DOHH2 (cell line): ENCODE measurements at regions not wholly inside any gene's neighbourhood (a gene's known extent, or its start where the extent isn't known, plus 50 kb on each side); places are given as distances from the start of the nearest gene placed in this dataset.

Experiments used
- H3F3A ChIP-seq: fragments of 200-600 bp; sonication (generic), shearing (Covaris generic); 2 replicates; pipeline ENCODE4 v1.6.0; 2016; ENCODE audit warnings: antibody characterized with exemption, mild to moderate bottlenecking; ENCODE audit not compliant: control insufficient read depth, insufficient read depth
- H3K27ac ChIP-seq: fragments of 200-600 bp; sonication (generic); 2 replicates; pipeline ENCODE4 v1.5.1; 2014; ENCODE audit warnings: low read depth, mild to moderate bottlenecking, low read length, moderate library complexity
- H3K27me3 ChIP-seq: fragments of 200-600 bp; sonication (generic); 2 replicates; pipeline ENCODE4 v1.6.1; 2014; ENCODE audit warnings: mild to moderate bottlenecking, low read length, mixed read lengths; ENCODE audit not compliant: control insufficient read depth
- H3K36me3 ChIP-seq: fragments of 200-600 bp; sonication (generic); 2 replicates; pipeline ENCODE4 v1.6.1; 2014; ENCODE audit warnings: mild to moderate bottlenecking, low read length, moderate library complexity, mixed read lengths; ENCODE audit not compliant: control insufficient read depth
- H3K4me1 ChIP-seq: fragments of 200-600 bp; sonication (generic); 2 replicates; pipeline ENCODE4 v1.6.1; 2014; ENCODE audit warnings: mild to moderate bottlenecking, low read length, mixed read lengths; ENCODE audit not compliant: control insufficient read depth
- H3K4me2 ChIP-seq: fragments of 200-600 bp; sonication (generic); 2 replicates; pipeline ENCODE4 v1.6.0; 2014; ENCODE audit warnings: mild to moderate bottlenecking, low read length, moderate library complexity
- H3K4me3 ChIP-seq: fragments of 200-600 bp; sonication (generic); 2 replicates; pipeline ENCODE4 v1.5.1; 2014; ENCODE audit warnings: mild to moderate bottlenecking, low read length, mixed read lengths
- H3K79me2 ChIP-seq: fragments of 200-600 bp; sonication (generic); 2 replicates; pipeline ENCODE4 v1.6.1; 2014; ENCODE audit warnings: mild to moderate bottlenecking, low read length, mixed read lengths; ENCODE audit not compliant: control insufficient read depth
- H3K9me2 ChIP-seq: fragments of 200-600 bp; sonication (generic); replicated peaks from 2 replicates; pipeline ENCODE4 v1.6.1; 2014; ENCODE audit warnings: mild to moderate bottlenecking, low read length, mixed read lengths; ENCODE audit not compliant: control insufficient read depth
- H3K9me3 ChIP-seq: fragments of 200-600 bp; sonication (generic); 2 replicates; pipeline ENCODE4 v1.6.1; 2014; ENCODE audit warnings: antibody characterized with exemption, low read length, mixed read lengths; ENCODE audit not compliant: control insufficient read depth, insufficient read depth
- H4K20me1 ChIP-seq: fragments of 200-600 bp; sonication (generic); 2 replicates; pipeline ENCODE4 v1.6.0; 2014; ENCODE audit warnings: low read depth, mild to moderate bottlenecking, antibody characterized with exemption, low read length, moderate library complexity; ENCODE audit not compliant: control insufficient read depth, insufficient read depth
- CTCF ChIP-seq: fragments of 200-600 bp; sonication (generic); IDR thresholded peaks from one replicate; pipeline ENCODE4 v1.5.1; 2014; ENCODE audit warnings: antibody characterized with exemption, mild to moderate bottlenecking, low read depth, low read length; ENCODE audit not compliant: poor library complexity, severe bottlenecking
- EZH2phosphoT487 ChIP-seq: fragments of 200-600 bp; sonication (generic); IDR thresholded peaks from 2 replicates; pipeline ENCODE4 v1.6.1; 2017; ENCODE audit warnings: borderline replicate concordance, mild to moderate bottlenecking, antibody characterized with exemption, low read length, moderate library complexity, mixed read lengths

- Histone ChIP-seq H3K79me2 (no peaks in the 10 kb centered on the region), H3K36me3 (no peaks in the 10 kb centered on the region), H3F3A (no peaks in the 10 kb centered on the region), H3K27ac (no peak overlapping the region), H4K20me1 (no peaks in the 10 kb centered on the region), H3K4me3 (no peak overlapping the region), H3K4me1 (no peaks in the 10 kb centered on the region), H3K27me3 (peaks cover 38% of the 10 kb centered on the region), H3K9me3 (no peaks in the 10 kb centered on the region), H3K9me2 (no peaks in the 10 kb centered on the region), H3K4me2 (no peak overlapping the region)
- TF ChIP-seq CTCF (no peak), EZH2phosphoT487 (no peak)
These were observed 111.8 kb upstream of the SMIM23 start for GRCh38 chr5:171673840-171674239.

DNA sequence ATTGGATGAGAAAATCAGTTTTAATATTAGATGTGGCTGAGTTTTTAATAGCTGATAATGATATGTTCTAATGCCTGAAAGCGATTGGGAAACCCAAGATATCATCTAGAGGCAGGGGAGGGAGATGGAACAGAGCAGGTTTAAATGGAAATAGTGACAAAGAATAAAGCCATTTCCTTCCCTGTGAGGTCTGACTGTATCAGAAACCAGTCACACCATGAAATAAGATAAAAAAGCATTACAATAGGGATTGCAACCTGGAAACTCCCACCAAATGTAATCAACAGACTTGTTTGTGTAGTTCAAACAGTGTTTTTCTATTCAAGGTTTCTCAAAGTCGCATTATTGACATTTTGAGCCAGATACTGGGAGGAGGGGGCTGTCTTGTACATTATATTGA lies 110.1 kb upstream of the SMIM23 start:
- H3K4me3 ChIP-seq = no peak overlapping the region
- no peaks in the 10 kb centered on the region for H3K36me3 ChIP-seq
- no peak overlapping the region for H3K4me2 ChIP-seq
- TF ChIP-seq EZH2phosphoT487 (no peak), CTCF (no peak)
- no peaks in the 10 kb centered on the region for H3K4me1 ChIP-seq
- H3K9me2 ChIP-seq = no peaks in the 10 kb centered on the region
- H3K9me3 ChIP-seq = no peaks in the 10 kb centered on the region
- H3K27me3 ChIP-seq = peaks cover 38% of the 10 kb centered on the region
- H4K20me1 ChIP-seq = no peaks in the 10 kb centered on the region
- H3F3A ChIP-seq = no peaks in the 10 kb centered on the region
- H3K79me2 ChIP-seq = no peaks in the 10 kb centered on the region
- H3K27ac ChIP-seq = no peak overlapping the region

- H4K20me1 ChIP-seq = no peaks in the 10 kb centered on the region
- no peaks in the 10 kb centered on the region for H3K9me2 ChIP-seq
- no peaks in the 10 kb centered on the region for H3K36me3 ChIP-seq
- no peaks in the 10 kb centered on the region for H3K4me1 ChIP-seq
- no peaks in the 10 kb centered on the region for H3F3A ChIP-seq
- H3K27me3 ChIP-seq = peaks cover 35% of the 10 kb centered on the region
- no peaks in the 10 kb centered on the region for H3K79me2 ChIP-seq
- H3K4me2 ChIP-seq = no peak overlapping the region
- no peaks in the 10 kb centered on the region for H3K9me3 ChIP-seq
- no peak overlapping the region for H3K4me3 ChIP-seq
- no peak for TF ChIP-seq EZH2phosphoT487
- TF ChIP-seq CTCF = no peak
- no peak overlapping the region for H3K27ac ChIP-seq
These were observed 109.2 kb upstream of the SMIM23 start for GRCh38 chr5:171676286-171676944.
